Lung (tissue), 11 donors: ENCODE measurements at regions not wholly inside any gene's neighbourhood (a gene's known extent, or its start where the extent isn't known, plus 50 kb on each side); places are given as distances from the start of the nearest gene placed in this dataset.

Experiments
- ATAC-seq: fragments of 200-7000 bp; cut with Tn5 transposase; one replicate; pipeline ENCODE4 v1.9.1; 2020; ENCODE audit warnings: moderate number of reproducible peaks; ENCODE audit not compliant: insufficient read depth, low FRiP score
- DNase-seq, 3 donors: peaks; one replicate each; pipeline ENCODE4 v3.0.0-alpha.2; 2013 to 2017
- H3K27ac ChIP-seq, 2 donors: one replicate each; pipeline ENCODE4 v1.5.1; 2013; ENCODE audit warnings: mild to moderate bottlenecking in 2 of 2, moderate library complexity in 2 of 2, control low read depth in 1 of 2, inconsistent platforms in 1 of 2, low read depth in 1 of 2, low read length in 1 of 2
- H3K27me3 ChIP-seq, 3 donors: one replicate each; pipeline ENCODE4 v1.5.1; 2013; ENCODE audit warnings: low read length in 2 of 3; ENCODE audit not compliant: control insufficient read depth in 3 of 3, insufficient read depth in 3 of 3
- H3K36me3 ChIP-seq, 4 donors: one replicate each; pipeline ENCODE4 v1.5.1; 2013; ENCODE audit warnings: low read length in 4 of 4, mild to moderate bottlenecking in 1 of 4, moderate library complexity in 1 of 4; ENCODE audit not compliant: control insufficient read depth in 4 of 4, insufficient read depth in 4 of 4
- H3K4me1 ChIP-seq, 5 donors: one replicate each; pipeline ENCODE4 v1.5.1; 2013; ENCODE audit warnings: low read length in 5 of 5, mild to moderate bottlenecking in 2 of 5, moderate library complexity in 1 of 5; ENCODE audit not compliant: control insufficient read depth in 5 of 5, insufficient read depth in 5 of 5
- H3K4me3 ChIP-seq: one replicate; pipeline ENCODE4 v1.5.1; 2013; ENCODE audit warnings: mild to moderate bottlenecking, control low read depth, moderate library complexity
- H3K9ac ChIP-seq, 2 donors: one replicate each; pipeline ENCODE4 v1.5.1; 2013; ENCODE audit warnings: low read length in 2 of 2, control low read depth in 1 of 2; ENCODE audit not compliant: insufficient read depth in 1 of 2
- H3K9me3 ChIP-seq, 4 donors: one replicate each; pipeline ENCODE4 v1.5.1; 2013; ENCODE audit warnings: low read length in 3 of 4, mild to moderate bottlenecking in 1 of 4, moderate library complexity in 1 of 4; ENCODE audit not compliant: control insufficient read depth in 4 of 4, insufficient read depth in 3 of 4
- CTCF ChIP-seq: IDR thresholded peaks from 2 replicates; pipeline ENCODE4 v1.5.1; 2012; ENCODE audit warnings: mild to moderate bottlenecking; ENCODE audit errors: control extremely low read depth, extremely low read depth
- WGBS, 2 donors: extraction: QIAGEN DNeasy Blood & Tissue Kit; methylation state at CpG; one replicate each; pipeline ENCODE4 v1.1.7; 2013; 5-methylcytosine and 5-hydroxymethylcytosine counted together
- donor health status: control.
- donor health status: control.
- donor health status: Bipolar disorder and iron deficiency.
- donor health status: healthy.
- donor health status: DM: yes; HTN: yes; CAD: no.

- peak in 1 of 3 donors; percentile 37 for DNase-seq
- WGBS, 2 donors = 33 to 43% methylated on average over 8 of the region's 8 CpGs
- Histone ChIP-seq H3K4me3 (no peak overlapping the region), H3K4me1 (peaks cover 0 to 6% (median 0%) of the 10 kb centered on the region in 5 donors), H3K9ac (no peak overlapping the region), H3K27me3 (no peaks in the 10 kb centered on the region), H3K36me3 (no peaks in the 10 kb centered on the region), H3K9me3 (peaks cover 0 to 3% (median under 1%) of the 10 kb centered on the region in 4 donors), H3K27ac (no peak overlapping the region)
- no peak for ATAC-seq
- no peak for TF ChIP-seq CTCF
Observed at GRCh38 chr1:213376862-213377372, 325.9 kb downstream of the RPS6KC1 start.

GRCh38 chr1:213380865-213381264, 329.8 kb downstream of the RPS6KC1 start:
- Histone ChIP-seq H3K9ac (no peak overlapping the region), H3K9me3 (peaks cover 0 to 17% (median 0%) of the 10 kb centered on the region in 4 donors), H3K4me3 (no peak overlapping the region), H3K36me3 (no peaks in the 10 kb centered on the region), H3K4me1 (peaks cover 0 to 14% (median 0%) of the 10 kb centered on the region in 5 donors), H3K27me3 (no peaks in the 10 kb centered on the region), H3K27ac (no peak overlapping the region)
- no peak for ATAC-seq
- TF ChIP-seq CTCF = no peak
- 79 to 87% methylated on average over 11 of the region's 11 CpGs for WGBS, 2 donors
- no peak for DNase-seq

- WGBS, 2 donors = 38 to 57% methylated on average over 17 of the region's 17 CpGs
- Histone ChIP-seq H3K36me3 (no peaks in the 10 kb centered on the region), H3K27me3 (no peaks in the 10 kb centered on the region), H3K27ac (no peak overlapping the region), H3K9ac (no peak overlapping the region), H3K4me3 (no peak overlapping the region), H3K9me3 (peaks cover 0 to 19% (median 0%) of the 10 kb centered on the region in 4 donors), H3K4me1 (peaks cover 0 to 14% (median 0%) of the 10 kb centered on the region in 5 donors)
- DNase-seq (peak; percentile 59 to 74 (median 63)), ATAC-seq (no peak)
- TF ChIP-seq CTCF = no peak
Observed at GRCh38 chr1:213381572-213382084, 330.6 kb downstream of the RPS6KC1 start.

GRCh38 chr1:213383465-213383864, 332.4 kb downstream of the RPS6KC1 start:
- no peak for TF ChIP-seq CTCF
- H3K4me3 ChIP-seq = no peak overlapping the region

More at GRCh38 chr1:213383465-213383864, 332.4 kb downstream of the RPS6KC1 start:
- Histone ChIP-seq H3K9ac (no peak overlapping the region), H3K27me3 (no peaks in the 10 kb centered on the region), H3K27ac (no peak overlapping the region), H3K36me3 (no peaks in the 10 kb centered on the region), H3K9me3 (peaks cover 0 to 19% (median 0%) of the 10 kb centered on the region in 4 donors), H3K4me1 (peaks cover 0 to 16% (median 0%) of the 10 kb centered on the region in 5 donors)
- DNase-seq (no peak), ATAC-seq (no peak)
- WGBS, 2 donors = 95 to 99% methylated on average over 3 of the region's 3 CpGs
